ENCODE measurements at regions not wholly inside any gene's neighbourhood (a gene's known extent, or its start where the extent isn't known, plus 50 kb on each side); places are given as distances from the start of the nearest gene placed in this dataset.

- TF ChIP-seq, protein P1, sequence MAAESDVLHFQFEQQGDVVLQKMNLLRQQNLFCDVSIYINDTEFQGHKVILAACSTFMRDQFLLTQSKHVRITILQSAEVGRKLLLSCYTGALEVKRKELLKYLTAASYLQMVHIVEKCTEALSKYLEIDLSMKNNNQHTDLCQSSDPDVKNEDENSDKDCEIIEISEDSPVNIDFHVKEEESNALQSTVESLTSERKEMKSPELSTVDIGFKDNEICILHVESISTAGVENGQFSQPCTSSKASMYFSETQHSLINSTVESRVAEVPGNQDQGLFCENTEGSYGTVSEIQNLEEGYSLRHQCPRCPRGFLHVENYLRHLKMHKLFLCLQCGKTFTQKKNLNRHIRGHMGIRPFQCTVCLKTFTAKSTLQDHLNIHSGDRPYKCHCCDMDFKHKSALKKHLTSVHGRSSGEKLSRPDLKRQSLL (tag by site-specific recombination; IDR thresholded peaks at IDR 0.05), result no peak
Measured at GRCh38 chr2:199160677-199161465, 296.9 kb downstream of the SATB2 start (continued).

GRCh38 chr2:199160081-199160480 lies 297.7 kb downstream of the SATB2 start:
- ChIA-PET CTCF (no interaction called here), POLR2A (no interaction called here)
- H3K9me3 ChIP-seq (ENCODE audit: control insufficient read depth, insufficient read depth, low read depth, low read length), result no peaks in the 10 kb centered on the region
- H3K4me3 ChIP-seq (ENCODE audit: low read depth, low read length), result no peak overlapping the region
- no peaks in the 10 kb centered on the region for H3K36me3 ChIP-seq (ENCODE audit: control insufficient read depth in 2 of 2, insufficient read depth in 1 of 2, low read length in 2 of 2)
- H3K4me1 ChIP-seq (ENCODE audit: control insufficient read depth, insufficient read depth, low read length), result no peaks in the 10 kb centered on the region
- no peak overlapping the region for H3K27ac ChIP-seq (ENCODE audit: extremely low read depth, low read depth, low read length)
- TF ChIP-seq ZNF350 (tag by site-specific recombination; IDR thresholded peaks at IDR 0.05) (no peak), ZBTB10 (tag by site-specific recombination; IDR thresholded peaks at IDR 0.05) (no peak), TRIM28 (IDR thresholded peaks at IDR 0.05; ENCODE audit: borderline replicate concordance, low read length) (no peak), ZNF366 (tag by site-specific recombination; conservative IDR thresholded peaks at IDR 0.05) (no peak), PRDM10 (tag by site-specific recombination; IDR thresholded peaks at IDR 0.05) (no peak)
- TF ChIP-seq, protein P2, sequence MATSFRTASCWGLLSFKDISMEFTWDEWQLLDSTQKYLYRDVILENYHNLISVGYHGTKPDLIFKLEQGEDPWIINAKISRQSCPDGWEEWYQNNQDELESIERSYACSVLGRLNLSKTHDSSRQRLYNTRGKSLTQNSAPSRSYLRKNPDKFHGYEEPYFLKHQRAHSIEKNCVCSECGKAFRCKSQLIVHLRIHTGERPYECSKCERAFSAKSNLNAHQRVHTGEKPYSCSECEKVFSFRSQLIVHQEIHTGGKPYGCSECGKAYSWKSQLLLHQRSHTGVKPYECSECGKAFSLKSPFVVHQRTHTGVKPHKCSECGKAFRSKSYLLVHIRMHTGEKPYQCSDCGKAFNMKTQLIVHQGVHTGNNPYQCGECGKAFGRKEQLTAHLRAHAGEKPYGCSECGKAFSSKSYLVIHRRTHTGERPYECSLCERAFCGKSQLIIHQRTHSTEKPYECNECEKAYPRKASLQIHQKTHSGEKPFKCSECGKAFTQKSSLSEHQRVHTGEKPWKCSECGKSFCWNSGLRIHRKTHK (tag by site-specific recombination; IDR thresholded peaks at IDR 0.05), result no peak

GRCh38 chr2:199148076-199148845 lies 309.5 kb downstream of the SATB2 start:
- no peaks in the 10 kb centered on the region for H3K9me3 ChIP-seq (ENCODE audit: control insufficient read depth, insufficient read depth, low read depth, low read length)
- CTCF ChIA-PET, result interaction anchor here (0.6 kb wide), 1 partner anchor 341 kb away, joined by 4 read pairs; no protein-coding TSS in a partner anchor
- POLR2A ChIA-PET, result no interaction called here
- TF ChIP-seq ZNF624 (tag by site-specific recombination; IDR thresholded peaks at IDR 0.05) (no peak), ZNF768 (tag by site-specific recombination; IDR thresholded peaks at IDR 0.05) (no peak), ZNF280C (tag by site-specific recombination; IDR thresholded peaks at IDR 0.05) (no peak), ZNF776 (tag by site-specific recombination; IDR thresholded peaks at IDR 0.05; ENCODE audit: borderline replicate concordance) (no peak), ZNF580 (tag by site-specific recombination; IDR thresholded peaks at IDR 0.05) (no peak), ZNF843 (tag by site-specific recombination; IDR thresholded peaks at IDR 0.05) (no peak)
- TF ChIP-seq, protein P3, sequence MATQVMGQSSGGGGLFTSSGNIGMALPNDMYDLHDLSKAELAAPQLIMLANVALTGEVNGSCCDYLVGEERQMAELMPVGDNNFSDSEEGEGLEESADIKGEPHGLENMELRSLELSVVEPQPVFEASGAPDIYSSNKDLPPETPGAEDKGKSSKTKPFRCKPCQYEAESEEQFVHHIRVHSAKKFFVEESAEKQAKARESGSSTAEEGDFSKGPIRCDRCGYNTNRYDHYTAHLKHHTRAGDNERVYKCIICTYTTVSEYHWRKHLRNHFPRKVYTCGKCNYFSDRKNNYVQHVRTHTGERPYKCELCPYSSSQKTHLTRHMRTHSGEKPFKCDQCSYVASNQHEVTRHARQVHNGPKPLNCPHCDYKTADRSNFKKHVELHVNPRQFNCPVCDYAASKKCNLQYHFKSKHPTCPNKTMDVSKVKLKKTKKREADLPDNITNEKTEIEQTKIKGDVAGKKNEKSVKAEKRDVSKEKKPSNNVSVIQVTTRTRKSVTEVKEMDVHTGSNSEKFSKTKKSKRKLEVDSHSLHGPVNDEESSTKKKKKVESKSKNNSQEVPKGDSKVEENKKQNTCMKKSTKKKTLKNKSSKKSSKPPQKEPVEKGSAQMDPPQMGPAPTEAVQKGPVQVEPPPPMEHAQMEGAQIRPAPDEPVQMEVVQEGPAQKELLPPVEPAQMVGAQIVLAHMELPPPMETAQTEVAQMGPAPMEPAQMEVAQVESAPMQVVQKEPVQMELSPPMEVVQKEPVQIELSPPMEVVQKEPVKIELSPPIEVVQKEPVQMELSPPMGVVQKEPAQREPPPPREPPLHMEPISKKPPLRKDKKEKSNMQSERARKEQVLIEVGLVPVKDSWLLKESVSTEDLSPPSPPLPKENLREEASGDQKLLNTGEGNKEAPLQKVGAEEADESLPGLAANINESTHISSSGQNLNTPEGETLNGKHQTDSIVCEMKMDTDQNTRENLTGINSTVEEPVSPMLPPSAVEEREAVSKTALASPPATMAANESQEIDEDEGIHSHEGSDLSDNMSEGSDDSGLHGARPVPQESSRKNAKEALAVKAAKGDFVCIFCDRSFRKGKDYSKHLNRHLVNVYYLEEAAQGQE (tag by site-specific recombination; IDR thresholded peaks at IDR 0.05), result no peak

More at GRCh38 chr2:199148076-199148845, 309.5 kb downstream of the SATB2 start:
- no peaks in the 10 kb centered on the region for H3K4me1 ChIP-seq (ENCODE audit: control insufficient read depth, insufficient read depth, low read length)
- H3K27ac ChIP-seq (ENCODE audit: extremely low read depth, low read depth, low read length), result no peak overlapping the region
- no peaks in the 10 kb centered on the region for H3K36me3 ChIP-seq (ENCODE audit: control insufficient read depth in 2 of 2, insufficient read depth in 1 of 2, low read length in 2 of 2)
- H3K4me3 ChIP-seq (ENCODE audit: low read depth, low read length), result no peak overlapping the region
